GM18505 (cell line): ENCODE measurements at regions not wholly inside any gene's neighbourhood (a gene's known extent, or its start where the extent isn't known, plus 50 kb on each side); places are given as distances from the start of the nearest gene placed in this dataset.
"Not testable (repeated sequence)": the region's sequence is repeated elsewhere in the genome, so short reads cannot be mapped to it uniquely, and the experiment has no call there.

ENCODE experiments used
- ATAC-seq: cut with Tn5 transposase; IDR thresholded peaks from one replicate; pipeline ENCODE4 v1.9.1; 2021; ENCODE audit not compliant: unreplicated experiment
- POLR2A ChIP-seq: IDR thresholded peaks from 4 replicates; pipeline ENCODE4 v1.6.1; 2011; ENCODE audit warnings: borderline replicate concordance; ENCODE audit not compliant: insufficient read depth, insufficient read length; ENCODE audit errors: extremely low read depth

DNA sequence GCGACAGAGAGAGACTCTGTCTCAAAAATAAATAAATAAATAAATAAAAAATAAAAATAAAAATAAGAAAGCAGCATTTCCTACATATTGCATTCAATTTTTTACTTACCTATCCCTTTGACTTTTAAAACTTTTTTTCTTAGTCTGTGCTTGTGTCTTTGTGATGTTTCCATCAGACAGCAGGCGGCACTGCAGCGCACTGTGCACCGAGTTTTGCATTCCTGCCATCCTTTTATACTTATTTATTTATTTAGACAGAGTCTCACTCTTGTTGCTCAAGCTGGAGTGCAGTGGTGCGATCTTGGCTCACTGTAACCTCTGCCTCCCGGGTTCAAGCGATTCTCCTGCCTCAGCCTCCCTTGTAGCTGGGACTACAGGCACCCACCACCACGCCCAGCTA, 203.9 kb downstream of the SPATA31A1 start:
- not testable (repeated sequence) for ATAC-seq

DNA sequence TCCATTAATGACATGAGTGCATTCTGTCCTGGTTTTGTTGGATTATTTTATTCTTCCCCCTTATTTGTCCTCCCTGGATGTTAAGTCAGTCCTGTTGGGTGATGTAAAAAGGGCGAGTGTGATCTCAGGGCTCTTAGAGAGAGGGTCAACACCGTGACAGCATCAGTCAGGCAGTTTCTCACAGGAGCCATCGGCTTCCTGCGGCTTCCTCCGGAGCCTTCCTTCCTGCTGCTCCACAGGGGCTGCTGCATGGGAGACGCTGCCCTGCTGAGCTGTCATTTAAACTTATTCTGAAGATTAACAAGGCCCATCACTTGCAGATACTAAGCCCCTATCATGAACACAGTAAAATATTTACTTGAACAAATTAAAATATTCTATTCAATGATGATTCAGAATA, 211.3 kb downstream of the SPATA31A1 start:
- not testable (repeated sequence) for ATAC-seq

DNA sequence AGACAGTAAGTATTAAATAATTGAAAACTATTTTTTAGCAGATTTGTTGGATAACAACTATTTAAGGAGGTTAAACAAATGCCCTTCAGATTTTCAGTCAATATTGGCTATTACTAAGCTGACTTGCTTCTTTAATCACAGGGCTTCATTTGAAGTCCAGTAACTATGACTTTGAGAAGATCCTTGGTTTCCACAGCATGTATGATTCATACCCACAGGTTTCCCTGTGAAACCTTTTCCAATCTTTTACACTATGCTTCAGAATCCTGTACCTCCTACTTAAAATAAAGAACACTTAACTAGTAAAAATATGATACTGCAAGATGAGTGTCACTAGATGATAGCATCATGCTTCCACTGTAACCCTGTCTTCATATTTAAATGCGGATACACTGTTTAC, 211.9 kb downstream of the SPATA31A1 start:
- ATAC-seq: not testable (repeated sequence)

DNA sequence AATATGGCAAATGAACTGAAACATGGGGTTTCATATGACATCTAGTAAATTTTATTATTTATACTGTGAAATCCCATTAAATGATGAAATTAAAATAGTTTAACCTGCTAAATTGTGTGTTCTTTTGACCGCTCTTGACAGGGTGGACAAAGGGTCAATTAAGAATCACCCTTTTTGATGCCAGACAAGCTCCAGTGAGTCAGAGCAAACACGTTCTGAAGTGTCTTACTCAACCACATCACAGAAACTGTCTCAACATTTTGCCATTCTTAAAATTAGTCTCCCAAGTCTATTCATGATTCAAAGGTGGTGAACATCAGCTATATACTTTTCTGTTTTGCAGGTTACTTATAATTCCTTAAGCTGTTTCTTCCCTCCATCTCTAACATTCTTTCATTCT, 213.4 kb downstream of the SPATA31A1 start:
- ATAC-seq: not testable (repeated sequence)

DNA sequence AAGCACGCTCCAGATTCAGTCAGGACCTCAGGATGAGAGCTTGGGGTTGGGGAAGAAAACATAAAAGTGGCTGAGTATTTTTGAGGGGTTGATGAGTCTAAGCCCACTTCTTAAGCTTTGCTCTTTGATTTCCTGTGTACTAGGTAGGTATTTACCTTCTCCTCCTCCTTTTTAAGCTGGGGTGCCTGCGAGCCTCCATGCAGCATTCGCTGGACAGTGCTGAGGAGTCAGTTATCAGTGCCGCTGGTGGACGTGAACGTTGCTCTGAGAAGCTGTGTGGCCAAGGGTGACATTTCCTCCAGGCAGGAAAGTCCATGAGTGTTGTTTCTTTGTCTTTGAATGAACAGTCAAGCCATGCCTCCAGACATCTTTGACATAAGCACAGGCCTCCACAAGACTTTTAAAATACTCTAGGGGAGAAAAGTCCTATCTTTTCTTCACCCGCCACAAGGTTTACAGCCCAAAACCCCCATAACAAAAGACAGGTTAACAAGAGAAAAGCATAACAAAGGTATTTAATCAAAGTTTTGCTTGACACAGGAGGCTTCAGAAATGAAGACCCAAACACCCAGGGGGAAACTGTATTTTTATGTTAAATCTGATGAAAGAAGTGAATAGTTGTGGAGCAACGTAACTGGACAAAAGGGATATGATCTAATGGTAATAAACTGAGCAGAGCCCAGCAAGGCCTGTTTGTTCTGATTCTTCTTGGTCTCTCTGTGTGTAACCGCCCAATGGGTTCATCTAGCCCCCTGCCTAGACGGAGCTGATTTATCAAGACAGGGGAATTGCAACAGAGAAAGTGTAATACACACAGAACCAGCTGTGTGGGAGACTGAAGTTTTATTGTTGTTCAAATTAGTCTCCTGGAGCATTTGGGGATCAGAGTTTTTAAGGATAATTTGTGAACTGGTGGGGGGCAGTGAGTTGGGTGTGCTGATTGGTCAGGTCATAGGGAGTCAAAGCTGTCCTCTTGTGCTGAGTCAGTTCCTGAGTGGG, 217.9 kb downstream of the SPATA31A1 start:
- not testable (repeated sequence) for ATAC-seq

DNA sequence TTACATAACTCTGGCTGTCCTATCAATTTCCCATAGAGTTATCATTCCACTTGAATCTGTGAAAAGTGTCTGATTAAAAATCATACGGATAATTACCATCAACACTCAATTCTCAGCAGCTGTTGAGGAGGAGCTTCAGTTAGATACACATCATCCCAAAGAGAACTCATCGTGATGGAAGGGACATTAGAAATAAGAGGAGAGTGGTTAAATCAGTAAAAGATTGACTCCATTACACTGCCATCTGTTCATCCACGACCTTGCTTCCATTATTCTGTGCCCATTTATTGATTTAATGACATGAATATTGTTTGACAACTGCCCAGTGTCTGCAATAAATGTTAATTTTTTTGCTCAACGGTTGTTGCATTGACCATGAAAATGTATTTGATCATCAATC, 223.5 kb downstream of the SPATA31A1 start:
- ATAC-seq: not testable (repeated sequence)

DNA sequence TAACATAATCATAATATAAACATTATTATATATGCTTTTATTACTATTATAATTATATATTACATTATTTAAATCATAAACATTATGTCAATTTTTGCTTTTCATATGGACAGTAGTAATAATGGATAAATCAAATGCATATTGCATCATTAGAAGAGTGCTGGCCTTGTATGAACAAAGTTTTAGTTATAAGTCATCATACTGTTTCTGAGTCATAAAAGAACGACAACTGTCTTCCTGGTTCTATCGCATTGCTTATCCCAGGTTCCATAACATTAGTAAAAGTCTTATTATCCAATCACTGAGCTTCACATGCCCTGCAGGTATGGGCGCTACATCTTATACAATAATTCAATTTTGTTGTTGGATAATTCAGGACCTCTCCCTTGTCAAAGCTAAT, 225.8 kb downstream of the SPATA31A1 start:
- not testable (repeated sequence) for ATAC-seq

DNA sequence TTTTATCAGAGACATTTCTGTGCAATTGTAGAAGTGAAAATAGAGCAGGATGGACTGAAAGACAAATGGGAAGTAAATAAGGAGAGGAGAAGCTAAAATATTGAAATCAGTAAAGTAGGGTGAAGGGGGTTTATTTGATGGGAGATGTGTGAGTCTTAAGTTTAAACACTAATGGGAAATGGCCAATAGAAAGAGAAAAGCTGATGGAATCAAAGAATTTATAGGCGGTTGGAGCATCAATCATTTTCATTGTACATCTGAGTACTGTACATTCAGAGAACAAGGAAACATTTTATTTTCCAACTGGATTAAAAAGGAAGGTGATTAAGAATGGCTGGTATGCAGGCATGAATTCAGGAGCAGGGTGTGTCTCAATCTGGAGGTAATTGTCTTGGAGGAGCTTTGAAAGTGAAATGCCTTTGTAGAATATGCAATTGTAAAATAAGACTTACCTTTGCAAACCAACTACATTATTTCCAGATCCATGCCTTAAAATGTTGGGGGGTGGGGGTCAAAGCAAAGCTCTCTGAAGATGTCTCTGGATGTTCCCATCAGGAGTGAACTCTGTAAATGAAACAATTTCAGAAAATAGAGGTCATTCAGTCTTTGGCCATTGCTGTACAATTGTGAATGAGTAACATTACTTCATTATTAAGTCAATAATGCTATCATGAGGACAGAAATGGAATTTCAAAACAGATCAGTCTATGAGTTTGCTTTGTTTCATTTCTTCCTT, 227.4 kb downstream of the SPATA31A1 start:
- ATAC-seq: not testable (repeated sequence)

DNA sequence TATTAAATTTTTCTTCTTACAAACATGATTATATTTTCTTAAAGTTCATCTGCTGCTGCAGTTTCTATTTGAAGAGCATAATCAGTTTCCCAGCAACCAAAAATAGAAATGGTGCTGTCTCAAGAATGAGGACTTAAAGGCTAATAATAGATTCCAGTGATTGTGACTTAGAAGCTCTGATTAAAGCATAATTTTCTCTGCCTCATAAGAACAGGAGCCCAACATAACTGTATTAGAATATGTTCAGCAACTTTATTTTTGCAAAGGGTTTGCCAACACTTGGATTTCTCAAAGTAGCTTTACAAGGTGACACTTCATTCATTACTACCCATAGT, 227.9 kb downstream of the SPATA31A1 start:
- ATAC-seq: not testable (repeated sequence)

DNA sequence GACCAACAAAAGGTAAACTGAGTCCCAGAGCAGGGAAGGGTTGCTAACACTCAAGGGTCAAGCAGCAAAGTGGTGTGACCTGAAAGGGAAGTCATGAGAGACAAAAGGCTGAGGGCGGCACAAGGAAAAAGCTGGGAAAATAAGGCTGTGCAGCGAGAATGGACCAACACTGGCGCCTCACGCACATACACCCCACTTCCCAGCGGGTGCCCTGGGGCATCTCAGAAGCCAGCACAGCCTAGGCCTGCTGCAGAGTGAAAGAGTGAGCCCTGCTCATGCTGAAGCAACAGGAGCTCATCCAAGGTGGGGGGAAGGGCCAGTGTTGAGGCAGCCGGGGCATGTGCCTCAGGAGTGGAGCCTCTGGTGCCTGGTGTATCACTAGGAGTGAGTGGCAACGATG, 229.8 kb downstream of the SPATA31A1 start:
- ATAC-seq: not testable (repeated sequence)

DNA sequence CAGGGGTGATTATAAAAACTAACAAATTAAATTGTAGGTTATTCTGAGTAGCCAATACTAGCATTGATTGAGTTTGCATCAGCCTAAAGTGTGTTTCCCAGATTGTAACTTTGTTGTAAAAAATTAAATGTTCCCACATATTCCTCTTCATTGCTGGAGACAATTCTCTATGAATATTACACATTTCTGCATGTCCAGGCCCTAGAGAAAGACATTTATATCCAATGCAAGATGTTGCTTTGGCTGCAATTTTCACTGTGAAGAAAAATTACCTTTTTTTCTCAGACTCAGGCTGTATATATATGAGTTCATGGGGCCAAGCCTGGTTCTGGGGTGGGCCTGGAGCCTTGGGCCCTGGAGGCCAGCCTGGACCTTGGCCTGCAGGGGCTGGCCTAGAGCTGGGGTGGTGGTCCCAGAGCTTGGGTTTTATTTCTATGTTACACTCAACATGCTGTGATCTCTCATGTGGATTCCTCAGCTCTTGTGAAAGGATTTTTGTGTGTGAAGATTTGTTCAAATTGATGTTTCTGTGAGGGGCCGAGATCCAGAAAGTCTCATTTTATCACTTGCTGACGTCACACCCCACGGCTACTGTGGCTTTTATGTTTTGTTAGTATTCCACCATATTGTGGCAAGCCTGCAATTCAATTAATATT, 232.5 kb downstream of the SPATA31A1 start:
- TF ChIP-seq POLR2A: no peak
- no peak for ATAC-seq

DNA sequence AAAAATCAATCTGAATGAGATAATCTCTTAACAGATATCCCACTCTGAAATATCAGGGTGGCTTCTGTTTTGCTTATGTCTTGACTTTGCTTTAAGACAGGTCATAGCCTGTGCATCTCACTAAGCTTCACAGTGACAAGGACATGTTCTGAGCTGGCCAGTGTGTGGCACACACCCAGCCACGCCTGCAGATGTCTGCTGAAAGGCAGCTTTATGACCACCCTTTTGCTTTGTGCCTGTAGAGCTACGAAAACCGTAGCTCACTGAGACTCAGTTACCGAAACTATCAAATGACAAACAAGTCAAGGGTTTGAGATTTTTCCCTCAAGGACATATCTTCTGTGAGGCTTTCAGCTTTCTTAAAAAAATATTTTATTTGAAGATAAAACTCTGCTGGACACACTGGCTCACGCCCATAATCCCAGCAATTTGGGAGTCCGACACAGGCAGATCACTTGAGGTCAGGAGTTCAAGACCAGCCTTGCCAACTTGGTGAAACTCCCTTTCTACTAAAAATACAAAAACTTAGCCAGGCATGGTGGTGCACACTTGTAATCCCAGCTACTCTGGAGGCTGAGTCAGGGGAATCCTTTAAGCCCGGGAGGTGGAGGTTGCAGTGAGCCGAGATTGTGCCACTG, 233.2 kb downstream of the SPATA31A1 start:
- ATAC-seq: no peak
- TF ChIP-seq POLR2A: no peak

DNA sequence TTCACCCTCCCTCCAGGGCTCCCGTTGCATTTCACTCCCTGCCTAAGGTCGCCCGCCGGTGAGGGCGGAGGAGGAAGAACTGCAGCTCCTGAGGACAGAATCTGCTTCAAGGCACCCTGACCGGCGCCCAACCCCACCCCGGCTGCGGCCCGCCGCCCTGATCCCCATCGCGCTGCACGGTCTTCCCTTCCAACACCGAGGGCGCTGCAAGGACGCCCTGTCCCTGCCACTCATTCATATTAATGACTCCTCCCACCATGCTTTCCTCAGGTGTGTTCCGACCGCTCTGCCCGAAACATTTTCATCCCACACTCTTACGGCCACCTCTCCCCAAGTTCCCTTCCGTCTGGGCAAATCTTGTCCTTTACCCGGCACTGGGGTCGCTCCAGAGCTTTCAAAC, 248.6 kb downstream of the SPATA31A1 start:
- not testable (repeated sequence) for ATAC-seq

DNA sequence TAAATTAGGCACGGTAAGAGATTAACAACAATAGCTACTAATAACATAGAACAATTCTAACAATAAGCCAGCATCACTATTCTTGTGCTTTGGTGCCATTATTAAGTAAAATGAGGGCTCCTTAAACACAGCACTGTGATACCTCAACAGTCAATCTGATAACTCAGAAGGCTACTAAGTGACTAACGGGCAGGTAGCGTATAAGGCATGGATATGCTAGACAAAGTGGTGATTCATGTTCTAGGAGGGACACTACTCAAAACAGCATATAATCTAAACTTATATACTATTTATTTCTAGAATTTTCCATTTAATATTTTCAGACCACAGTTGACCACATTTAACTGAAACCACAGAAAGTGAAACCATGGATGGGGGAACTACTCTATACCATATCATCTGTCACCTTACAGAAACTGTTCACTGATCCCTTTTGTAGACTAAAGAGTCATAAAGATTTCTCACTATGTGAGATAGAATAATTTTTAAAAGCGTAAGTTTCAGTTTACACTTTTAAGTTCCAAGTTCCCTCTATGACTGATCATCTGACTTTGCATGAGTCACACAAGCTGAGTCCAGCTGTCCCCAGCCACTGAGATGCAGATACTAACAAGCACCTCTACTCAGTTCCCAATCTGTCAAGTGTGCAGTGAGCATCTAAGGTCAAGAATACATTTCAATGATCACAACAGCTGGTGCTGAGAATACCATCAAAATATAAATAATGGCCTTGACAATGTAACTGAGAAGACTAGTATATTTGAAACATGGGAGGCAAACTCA, 256.2 kb downstream of the SPATA31A1 start:
- peak; percentile 87 for ATAC-seq

DNA sequence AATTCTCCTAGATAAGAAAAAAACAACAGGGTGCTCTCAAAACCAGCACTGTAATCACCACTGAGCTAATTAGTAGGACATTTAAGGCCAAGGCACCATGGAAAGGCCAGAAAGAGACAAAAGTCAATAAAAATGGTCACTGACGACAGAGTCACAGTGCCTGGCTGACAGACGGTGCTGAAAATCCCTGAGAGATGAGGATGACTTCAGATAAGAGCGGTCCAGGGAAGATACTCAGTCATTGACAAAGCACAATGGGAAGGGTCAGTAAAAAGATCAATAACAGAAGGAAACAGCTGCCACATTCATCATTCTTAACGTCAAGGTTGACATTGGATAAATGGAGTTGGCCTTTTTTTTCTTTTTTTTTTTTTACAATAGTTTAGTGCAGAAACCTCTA, 261.0 kb downstream of the SPATA31A1 start:
- ATAC-seq: not testable (repeated sequence)

DNA sequence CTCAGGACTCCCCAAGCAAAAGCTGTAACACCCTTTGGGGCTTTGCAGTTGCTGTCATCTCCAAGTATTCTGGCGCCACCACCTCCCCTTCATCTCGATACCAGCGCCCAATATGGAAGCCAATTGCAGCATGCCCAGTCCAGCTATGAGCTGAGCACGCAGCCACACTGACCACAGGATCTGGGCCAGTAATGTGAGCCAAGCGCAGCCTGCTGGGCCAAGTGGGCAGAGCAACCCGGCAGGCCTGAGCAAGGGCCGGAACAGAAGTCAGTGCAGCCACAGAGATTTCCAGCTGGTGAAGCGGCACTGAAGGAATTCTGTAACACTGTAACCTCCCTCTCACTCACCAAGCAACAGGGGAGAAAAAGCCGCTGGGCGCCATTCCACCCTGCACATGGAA, 268.6 kb downstream of the SPATA31A1 start:
- not testable (repeated sequence) for ATAC-seq

DNA sequence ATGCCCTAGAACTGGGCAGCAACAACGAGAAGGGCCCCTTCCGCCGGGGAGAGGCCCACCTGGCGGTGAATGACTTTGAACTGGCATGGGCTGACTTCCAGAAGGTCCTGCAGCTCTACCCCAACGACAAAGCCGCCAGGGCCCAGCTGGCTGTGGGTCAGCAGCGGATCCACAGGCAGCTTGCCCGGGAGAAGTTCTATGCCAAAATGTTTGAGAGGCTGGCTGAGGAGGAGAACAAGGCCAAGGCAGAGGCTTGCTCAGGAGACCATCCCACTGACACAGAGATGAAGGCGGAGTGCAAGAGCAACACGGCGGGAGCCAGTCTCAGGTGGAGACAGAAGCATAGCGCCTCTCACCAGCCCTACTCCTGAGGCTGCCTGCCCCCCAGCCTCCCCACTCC, 276.6 kb downstream of the SPATA31A1 start:
- ATAC-seq: not testable (repeated sequence)

DNA sequence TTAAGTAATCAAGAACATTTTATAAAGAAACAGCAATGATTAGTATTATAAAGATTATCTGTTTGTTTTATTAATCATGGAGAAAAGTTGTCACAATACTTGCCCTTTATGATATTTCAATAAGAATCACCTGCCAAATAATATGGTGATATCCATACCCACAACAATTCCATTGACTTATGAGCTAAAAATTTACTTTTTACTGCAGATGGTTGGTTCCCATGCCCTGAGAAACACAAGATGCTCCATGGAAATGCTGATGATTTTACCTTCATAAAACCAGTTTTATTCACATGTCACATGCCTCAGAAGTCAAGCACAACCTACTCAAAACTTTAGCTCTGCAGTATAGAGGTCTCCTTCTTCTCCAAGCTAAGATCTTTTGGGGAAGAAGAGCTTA, 293.6 kb downstream of the SPATA31A1 start:
- not testable (repeated sequence) for ATAC-seq

DNA sequence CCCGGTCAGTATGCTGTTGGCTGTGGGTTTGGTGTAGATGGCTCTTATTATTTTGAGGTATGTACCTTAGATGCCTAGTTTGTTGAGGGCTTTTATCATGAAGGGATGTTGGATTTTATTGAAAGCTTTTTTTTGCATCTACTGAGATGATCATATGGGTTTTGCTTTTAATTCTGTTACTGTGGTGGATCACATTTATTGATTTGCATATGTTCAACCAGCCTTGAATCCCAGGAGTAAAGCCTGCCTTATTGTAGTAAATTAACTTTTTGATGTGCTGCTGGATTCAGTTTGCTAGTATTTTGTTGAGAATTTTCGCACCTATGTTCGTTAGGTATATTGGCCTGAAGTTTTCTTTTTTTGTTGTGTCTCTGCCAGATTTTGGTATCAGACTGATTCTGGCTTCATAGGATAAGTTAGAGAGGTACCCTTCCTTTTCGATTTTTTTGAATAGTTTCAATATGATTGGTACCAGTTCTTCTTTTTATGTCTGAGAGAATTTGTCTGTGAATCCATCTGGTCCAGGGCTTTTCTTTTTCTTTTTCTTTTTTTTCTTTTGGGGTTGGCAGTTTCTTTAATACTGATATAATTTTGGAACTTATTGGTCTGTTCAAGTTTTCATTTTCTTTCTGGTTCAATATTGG, 301.6 kb downstream of the SPATA31A1 start:
- peak; percentile 88 for ATAC-seq
